Inflammatory macrophage (primary cell): ENCODE measurements at regions not wholly inside any gene's neighbourhood (a gene's known extent, or its start where the extent isn't known, plus 50 kb on each side); places are given as distances from the start of the nearest gene placed in this dataset.
"Not testable (repeated sequence)": the region's sequence is repeated elsewhere in the genome, so short reads cannot be mapped to it uniquely, and the experiment has no call there.

Experiments used
- DNase-seq, 2 donors: peaks; one replicate each; pipeline ENCODE4 v3.0.0-alpha.2; 2020 to 2022

DNA sequence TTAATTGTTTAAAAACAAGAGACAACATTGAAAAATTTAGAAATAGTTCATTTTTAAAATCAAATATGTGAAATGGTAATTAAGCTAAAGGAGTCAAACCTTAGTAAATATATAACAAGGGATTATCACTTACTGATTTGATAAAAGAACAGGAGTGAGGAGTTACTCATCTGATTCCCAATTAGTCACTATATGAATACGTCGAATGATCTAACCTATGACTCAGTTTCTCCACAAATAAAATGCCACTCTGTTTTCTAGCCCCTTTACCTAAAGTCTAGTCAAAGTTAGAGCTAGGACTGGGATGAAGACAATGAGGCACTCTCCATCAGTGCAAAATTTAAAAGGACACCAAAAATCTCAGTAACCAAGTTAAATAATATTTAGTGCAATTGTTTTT is 70.4 kb upstream of the RASEF start:
- no peak for DNase-seq

DNA sequence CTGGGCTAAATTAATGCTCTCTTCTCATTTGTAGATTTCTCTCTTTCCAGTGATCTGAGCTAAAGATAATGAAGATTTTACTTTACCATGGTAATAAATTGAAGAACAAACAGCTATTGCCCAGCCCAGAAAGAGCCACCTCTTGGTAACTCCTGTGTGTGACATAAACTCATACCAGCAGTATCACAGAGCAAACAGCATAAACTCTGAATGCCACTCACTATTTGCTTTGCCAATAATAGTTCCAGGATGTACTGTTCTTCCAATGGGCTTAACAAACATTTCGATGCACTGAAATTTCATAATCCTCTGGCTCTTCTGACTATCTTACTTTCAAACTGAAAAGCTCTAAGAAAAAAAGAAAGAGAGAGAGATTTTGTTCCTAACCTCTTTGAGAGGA is 69.8 kb upstream of the RASEF start:
- DNase-seq: no peak

DNA sequence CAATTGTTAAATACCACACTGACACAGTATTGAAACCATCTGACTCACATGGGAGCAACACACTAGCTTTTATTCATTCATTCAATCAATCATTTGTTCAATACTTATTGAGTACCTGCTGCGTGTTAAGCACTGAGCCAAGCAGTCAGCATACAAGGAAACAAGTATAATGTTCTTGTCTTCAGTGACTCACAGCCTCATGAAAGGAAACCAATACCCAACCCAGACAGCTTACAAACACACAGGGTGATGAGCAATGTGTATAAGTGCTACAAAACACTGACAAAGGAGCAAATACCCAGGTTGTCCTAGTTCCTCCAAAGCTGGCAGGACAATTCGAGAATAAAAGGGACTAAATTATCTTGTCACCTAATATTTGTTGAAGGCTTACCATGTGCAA is 67.6 kb upstream of the RASEF start:
- no peak for DNase-seq

DNA sequence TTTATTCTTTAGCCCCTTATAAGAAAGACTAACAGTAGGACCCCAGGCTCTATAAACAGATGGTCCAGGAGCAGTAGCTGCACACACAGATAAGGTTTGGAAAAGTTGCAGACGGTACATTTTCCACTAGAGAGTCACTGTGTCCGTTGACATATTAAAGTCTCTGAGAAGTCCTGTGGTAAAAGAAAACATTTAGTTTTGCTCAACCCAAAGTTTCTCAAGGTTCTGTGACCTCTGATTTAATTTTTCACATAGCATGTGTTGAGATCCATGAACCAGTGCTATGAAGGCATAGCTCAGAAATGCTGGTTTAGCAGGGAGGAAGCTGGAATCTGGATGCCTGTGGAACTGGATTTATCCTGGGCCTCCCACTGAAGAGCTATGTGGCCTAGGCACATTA is 62.7 kb upstream of the RASEF start:
- no peak for DNase-seq

DNA sequence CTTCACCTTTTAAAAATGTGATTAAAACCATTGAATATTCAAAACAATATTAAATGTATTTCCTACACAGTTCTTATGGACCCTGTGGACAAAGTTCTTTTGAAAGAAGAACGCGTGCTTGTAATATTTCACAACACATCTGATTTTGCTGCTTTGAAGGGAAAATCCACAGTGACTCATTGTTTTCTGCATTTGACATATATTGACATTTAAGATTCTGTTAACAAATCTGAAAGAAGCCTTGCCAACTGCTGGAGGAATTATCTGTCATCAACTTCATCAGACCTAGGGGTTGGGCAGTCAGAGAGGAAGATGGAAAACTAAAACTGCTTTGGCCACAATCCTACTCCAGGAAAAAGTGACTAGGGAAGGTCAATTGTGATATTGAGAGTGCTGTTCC is 56.9 kb upstream of the RASEF start:
- no peak for DNase-seq

DNA sequence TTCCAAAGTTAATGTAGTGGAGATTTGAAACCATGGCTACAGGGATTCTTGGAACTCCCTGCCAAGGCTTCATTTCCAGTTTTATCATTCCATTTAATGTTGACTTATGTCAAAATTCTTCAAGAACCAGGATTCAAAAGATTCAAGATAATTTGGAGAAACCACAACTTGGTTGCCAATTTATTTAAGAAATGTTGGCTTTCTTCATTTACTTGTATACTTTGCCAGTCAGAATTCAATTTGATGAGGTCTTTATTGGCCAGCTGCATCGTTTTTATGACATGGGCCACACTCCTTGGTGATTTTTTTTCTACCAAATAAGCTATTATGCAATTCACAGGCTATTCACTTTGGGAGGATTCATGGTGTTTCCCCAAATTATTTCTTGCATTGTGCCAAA is 53.1 kb upstream of the RASEF start:
- DNase-seq: no peak

DNA sequence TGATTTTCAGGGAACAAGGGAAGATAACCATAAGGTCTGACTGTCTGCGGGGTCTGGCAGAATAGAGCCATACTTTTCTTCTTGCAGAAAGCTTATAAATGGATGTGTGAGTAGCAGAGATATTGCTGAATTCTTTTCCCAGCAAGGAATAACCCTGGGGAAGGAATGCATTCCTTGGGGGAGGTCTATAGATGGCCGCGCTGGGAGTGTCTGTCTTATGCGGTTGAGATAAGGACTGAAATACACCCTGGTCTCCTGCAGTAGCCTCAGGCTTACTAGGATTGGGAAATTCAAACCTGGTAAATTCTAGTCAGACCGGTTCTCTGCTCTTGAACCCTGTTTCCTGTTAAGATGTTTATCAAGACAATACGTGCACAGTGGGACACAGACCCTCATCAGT is 50.5 kb upstream of the RASEF start:
- DNase-seq: not testable (repeated sequence)
